NAMALWA (cell line): ENCODE measurements at regions not wholly inside any gene's neighbourhood (a gene's known extent, or its start where the extent isn't known, plus 50 kb on each side); places are given as distances from the start of the nearest gene placed in this dataset.
"Not testable (repeated sequence)": the region's sequence is repeated elsewhere in the genome, so short reads cannot be mapped to it uniquely, and the experiment has no call there.

Experiments
- DNase-seq: peaks from one replicate; pipeline ENCODE4 v3.0.0-alpha.2; 2015; ENCODE audit warnings: low spot score

DNA sequence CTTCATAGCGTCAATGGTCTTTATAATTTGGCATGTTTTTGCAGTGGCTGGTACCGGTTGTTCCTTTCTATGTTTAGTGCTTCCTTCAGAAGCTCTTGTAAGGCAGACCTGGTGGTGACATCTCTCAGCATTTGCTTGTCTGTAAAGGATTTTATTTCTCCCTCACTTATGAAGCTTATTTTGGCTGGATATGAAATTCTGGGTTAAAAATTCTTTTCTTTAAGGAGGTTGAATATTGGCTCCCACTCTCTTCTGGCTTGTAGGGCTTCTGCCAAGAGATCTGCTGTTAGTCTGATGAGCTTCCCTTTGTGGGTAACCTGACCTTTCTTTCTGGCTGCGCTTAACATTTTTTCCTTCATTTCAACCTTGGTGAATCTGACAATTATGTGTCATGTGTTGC is 250.0 kb upstream of the CTNNB1 start:
- not testable (repeated sequence) for DNase-seq

DNA sequence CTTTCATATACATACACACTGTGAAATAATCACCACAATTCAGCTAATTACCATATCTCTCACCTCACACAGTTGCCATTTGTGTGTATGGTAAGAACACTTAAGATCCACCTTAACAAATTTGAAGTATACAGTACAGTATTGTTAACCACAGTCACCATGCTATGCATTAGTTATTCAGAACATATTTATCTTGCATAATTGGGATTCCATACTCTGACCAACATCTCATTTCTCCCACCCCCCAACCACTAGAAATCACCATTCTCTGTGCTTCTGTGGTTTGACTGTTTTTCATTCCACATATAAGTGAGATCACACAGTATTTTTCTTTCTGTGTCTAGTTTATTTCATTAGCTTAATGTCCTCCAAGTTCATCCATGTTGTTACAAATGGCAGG is 247.7 kb upstream of the CTNNB1 start:
- DNase-seq = no peak

DNA sequence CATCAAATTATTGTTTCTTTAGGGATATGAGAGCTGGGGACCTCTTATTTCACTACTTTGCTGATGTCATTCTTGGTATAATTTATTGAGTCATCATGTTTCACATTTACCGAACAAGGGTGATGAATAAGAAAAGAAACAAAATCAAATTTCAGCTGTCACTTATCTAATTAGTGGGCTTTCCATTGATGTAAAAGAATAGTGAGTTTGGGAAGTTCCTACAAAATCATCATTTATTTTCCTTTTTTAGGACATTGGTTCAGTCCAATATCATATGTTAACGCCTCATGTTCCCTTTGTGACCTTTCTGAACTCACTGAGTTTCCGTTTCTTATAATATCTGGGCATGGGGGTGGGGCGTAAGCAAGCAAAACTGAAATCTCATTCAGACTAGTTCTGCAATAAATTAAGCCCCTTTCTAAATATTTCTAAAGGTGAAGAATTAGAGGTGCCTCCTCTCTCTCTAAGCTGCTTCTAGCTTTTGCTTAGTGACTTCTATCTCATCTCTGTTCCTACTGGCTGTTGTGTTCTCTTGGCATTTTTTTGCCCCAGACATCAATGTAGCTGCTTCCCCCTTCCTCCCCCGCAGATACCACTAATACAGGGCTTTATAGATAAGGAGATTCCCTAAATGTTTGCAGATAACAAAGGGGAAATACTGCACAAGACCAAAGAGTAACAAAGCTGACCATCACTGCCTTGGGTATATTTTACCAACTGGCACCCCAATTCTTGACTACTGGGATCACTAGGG is 238.0 kb upstream of the CTNNB1 start:
- no peak for DNase-seq

DNA sequence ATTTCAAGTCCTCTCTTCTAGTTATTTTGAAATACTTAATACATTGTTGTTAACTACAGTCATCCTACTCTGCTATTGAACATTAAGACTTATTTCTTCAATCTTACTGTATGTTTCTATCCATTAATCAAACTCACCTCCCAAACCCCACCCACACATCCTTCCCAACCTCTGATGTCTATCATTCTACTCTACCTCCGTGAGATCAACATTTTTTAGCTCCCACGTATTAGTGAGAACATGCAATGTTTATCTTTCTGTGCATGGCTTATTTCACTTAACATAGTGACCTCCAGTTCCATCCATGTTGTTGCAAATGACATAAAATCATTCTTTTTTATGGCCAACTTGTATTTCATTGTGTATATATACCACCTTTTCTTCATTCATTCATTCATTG is 236.6 kb upstream of the CTNNB1 start:
- no peak for DNase-seq

DNA sequence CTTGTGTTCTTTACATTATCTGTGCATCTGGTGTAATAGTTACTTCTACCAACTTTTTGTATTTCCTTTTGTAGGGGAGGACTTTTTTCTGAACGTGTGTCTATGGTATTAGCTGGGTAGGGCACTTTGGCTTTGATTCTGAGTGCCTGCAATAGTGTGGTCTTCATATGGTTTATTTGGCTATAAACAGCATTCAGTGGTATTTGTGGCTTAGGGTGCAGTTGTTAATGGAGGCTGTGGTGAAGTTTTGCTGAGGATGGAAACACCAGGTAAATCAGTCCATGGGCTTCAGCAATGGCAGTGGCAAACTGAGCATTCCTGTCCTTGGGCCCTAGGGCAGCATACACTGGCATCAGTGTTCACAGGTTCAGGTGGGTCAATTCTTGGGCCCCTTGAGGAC is 230.6 kb upstream of the CTNNB1 start:
- peak; percentile 33 for DNase-seq

DNA sequence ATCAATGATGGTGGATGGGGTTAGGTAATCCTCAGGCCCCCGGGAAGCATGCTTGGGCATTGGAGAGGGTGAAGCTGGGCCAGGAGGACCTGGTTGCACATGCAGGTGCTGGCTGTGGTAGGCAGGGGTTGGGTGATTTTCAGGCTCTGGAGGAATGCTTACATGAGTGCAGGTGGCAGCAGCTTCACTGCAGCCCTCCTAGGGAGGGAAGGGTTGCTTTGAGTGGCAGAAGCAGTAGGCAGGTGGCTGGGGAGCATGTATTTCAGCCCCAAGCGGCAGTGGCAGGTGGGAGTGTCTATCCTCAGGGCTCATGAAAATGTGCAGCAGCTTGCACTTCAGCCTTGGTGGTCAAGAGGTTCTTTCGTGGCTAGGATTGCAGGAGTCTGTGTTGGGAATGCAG is 230.0 kb upstream of the CTNNB1 start:
- DNase-seq = peak; percentile 73

DNA sequence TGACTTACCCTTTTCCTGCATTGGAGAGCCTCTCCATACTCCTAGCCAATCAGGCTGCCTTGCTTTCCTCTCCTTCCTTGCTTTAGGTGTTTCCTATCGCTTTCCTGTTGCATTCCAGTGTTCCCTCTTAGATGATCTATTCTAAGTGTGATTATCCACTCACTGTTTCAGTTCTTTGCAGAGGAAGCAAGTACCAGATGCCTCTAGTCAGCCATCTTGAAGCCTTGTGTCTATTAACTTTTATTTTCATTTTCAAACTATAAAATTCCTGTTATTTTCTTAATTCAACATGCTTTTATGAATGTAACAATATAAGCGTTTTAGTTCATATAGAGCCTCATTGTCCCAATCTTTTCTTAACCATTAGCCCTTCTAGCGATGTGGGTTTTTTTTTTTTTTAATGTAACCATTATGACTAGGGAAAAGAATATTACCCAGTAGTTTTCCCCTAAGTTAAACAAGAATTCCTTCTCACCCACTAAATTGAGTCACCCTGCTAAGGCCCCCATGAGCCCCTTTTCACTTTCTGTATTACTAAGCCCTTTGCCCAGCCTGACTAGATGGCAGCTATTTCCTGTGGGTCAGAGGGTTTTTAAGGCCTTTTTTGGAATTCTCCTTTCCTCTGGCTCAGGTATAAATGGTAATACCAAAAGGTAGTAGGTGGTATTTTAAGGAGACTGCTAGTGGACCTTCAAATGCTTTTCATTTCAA is 229.4 kb upstream of the CTNNB1 start:
- DNase-seq = no peak

DNA sequence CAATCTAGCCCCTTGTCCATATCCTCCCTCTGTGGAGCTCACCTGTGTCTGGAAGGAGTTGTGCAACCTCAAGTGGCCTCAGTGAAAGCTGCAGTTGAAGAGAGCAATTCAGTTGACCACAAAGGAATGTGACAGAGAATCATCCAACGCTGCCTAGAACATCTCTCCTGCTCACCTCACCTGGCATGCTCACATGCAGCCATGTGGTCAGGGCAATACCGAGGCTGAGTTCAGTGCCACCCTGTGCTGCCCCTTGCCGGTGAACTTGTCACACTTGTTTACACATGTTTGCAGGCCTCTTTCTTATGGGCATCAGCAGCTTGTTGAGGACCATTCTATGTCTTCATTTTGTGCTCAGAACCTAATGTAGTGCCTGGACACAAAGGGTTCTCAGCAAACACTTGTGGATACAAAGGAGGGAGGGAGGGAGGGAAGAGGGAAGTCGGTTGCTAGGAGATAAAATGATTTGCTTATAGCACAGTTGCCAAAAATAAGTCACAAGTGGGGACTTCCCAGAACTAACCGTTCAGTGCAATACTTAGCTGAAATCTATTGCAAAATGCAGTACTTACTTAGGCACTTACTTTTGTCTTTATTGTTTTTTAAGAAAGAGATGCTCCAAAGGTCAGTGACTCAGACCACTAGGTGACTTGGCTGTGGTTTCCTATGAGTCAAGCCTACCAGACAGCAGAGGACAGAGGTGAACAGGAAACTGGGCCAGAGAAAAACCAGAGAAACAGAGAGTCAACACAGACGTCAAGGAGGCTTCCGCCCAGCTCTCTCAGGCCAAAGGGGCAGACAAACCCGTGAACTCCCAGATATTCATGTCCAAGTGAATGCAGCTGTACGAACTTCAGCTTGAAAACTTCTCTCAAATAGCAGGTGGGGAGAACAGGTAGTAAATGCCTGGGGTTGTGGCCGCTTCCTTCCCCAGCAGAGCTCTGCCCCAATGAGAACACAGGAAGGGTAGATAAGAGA is 227.8 kb upstream of the CTNNB1 start:
- DNase-seq = peak; percentile 81

DNA sequence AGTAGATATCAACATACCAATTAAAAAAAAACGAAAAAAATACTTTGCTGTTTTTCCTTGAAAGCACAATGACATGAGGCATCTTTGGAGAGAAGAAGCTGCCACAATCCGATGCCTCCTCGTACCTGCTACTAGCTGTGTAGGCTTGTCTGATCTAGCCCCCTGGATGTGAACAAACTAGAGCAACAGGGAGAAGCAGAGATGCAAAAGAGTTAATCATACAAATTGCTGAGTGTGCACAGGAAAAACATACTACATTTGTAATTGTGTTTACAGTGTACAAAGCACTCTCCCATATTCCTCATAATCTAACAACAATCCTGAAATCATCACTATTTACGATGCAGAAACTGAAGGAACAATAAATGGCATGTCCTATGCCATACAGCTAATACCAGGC is 227.0 kb upstream of the CTNNB1 start:
- peak; percentile 20 for DNase-seq

DNA sequence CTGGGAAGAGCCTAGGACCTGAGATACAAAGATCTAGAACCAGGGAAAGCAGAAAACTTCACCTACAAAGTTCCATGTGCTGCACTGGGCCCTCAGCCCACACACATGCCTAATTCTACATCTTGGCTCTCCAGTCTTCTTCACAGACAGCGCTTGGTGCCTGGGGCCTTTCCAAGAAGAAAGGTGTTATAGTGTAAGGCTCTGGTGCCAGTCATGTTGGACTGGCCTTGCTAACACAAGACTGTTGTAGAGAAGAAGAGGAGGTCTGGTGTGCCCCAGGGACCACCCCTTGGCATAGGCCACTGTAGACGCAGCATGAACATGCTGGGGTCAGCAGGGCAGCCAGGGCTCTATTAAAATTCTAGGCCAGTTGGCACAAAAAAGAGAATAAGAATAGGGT is 226.2 kb upstream of the CTNNB1 start:
- DNase-seq = no peak

DNA sequence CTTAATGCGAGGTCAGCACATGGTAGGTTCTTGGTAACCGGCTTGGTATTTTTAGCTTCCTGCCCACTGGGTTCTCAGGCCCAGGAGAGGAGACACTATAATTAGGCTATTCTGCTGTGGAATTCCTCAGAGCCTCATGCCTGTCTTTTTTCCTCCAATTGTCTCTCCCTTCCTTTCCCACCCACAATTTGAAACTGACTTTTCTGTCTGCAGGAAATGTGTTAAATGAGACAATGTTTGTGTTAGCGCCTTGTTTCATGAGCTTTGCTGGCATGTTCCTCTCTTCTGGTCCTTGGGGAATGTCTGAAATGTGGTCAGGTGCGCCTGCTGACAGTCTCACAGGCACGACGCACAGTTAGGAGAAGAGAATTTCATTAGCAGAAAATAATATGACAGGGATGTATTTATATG is 223.6 kb upstream of the CTNNB1 start:
- no peak for DNase-seq

DNA sequence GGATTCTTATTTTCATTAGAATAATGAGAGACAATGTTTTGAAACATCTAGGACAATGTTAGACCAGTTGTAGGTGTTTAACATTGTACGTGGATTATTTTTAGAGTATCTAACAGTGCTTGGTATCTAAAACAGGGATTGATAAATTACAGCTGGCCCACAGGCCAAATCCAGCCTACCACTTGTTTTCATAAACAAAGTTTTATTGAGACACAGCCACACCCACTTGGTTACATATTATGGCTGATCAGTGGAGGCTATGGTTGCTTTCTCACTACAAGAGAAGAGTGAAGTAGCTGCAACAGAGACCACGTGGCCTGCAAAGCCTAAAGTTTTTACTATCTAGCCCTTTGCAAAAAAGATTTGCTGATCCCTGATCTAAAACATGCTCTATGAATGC is 223.1 kb upstream of the CTNNB1 start:
- no peak for DNase-seq

DNA sequence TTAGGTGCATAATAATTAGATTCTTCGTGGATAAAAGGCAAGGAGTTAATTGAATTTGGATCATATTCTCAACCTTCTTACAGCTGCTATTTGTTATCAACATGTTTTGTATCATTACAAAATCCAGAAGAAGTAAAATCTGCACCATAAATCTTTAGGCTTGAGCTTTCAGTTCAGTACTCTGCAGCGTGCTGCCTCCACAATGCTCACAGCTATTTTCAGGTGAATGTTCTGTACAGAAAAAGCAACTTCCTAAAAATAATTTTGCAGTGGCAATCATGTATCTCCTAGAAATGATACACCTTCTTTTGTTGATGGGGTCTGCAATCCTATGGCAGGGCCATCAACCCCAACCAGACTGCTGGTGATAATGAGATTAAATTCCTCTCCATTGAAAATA is 220.9 kb upstream of the CTNNB1 start:
- no peak for DNase-seq

DNA sequence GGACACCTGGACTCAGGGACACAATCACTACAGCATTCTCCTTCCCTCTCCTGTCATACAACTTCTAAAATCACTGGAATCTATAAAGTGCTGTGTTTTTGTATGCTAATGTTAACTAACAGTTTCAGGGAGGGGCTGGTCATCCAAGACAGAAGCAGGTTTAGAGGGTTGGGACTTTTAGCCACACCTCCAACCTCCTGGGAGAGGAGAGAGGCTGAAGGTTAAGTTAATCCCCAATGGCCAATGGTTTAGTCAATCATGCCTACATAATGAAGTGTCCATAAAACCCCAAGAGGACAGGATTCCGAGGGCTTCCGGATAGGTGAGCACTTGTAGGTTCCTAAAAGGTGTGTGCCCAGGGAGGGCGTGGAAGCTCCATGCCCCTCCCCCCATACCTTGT is 219.3 kb upstream of the CTNNB1 start:
- no peak for DNase-seq

DNA sequence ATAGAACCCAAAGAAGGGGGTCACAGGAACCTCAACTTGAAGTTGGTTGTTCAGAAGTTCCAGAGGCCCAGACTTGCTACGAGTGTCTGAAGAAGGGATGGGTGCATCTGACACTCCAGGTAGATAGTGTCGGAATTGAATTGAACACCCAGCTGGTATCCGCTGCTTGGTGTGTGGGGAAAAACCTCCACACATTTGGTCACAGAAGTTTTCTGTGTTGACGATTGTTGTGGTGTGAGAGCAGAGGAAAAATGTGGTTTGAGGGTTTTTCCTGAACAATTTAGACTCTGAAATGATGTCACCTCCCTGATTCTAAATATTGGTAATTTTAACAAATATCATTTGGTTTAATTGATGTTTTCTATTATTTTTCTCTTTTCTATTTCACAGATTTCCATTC is 218.8 kb upstream of the CTNNB1 start:
- no peak for DNase-seq

DNA sequence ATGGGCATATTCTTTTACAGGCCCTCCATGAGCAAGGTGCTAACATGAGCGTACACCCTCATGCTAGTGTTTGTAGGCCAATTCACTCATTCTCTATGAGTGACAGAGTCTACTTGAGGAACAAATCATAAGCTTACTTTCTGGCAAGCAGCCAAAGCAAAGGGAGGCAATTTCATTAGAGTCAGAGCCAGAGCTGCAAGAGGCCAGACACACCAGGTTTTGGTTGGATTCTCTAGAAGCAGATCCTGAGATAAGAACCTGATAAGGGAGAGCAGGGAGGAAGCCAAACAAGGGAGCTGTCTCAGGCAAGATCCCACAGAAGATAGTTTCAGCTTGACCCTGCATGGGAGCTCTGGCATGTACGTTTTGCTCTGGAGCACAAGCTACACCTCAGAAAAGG is 214.1 kb upstream of the CTNNB1 start:
- DNase-seq = peak; percentile 18

DNA sequence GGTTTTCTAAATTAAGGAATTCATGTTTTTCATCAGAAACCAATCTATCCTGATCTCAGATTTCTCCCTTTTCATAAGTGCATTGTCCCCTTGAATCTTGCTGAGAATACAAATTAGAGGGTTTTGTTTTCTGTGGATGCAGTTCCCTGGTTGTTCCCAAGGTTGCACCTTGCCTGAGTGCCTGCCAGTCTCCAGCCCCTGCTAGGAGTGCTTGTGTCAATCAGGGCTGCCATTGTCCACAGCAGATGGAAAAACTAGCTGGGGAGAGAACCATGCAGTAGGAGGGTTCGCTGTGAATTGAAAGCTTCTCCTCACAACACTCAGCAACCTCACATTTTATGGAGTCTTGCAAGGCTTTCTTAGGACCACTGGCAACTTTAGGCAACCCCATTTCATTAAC is 210.8 kb upstream of the CTNNB1 start:
- DNase-seq = no peak

DNA sequence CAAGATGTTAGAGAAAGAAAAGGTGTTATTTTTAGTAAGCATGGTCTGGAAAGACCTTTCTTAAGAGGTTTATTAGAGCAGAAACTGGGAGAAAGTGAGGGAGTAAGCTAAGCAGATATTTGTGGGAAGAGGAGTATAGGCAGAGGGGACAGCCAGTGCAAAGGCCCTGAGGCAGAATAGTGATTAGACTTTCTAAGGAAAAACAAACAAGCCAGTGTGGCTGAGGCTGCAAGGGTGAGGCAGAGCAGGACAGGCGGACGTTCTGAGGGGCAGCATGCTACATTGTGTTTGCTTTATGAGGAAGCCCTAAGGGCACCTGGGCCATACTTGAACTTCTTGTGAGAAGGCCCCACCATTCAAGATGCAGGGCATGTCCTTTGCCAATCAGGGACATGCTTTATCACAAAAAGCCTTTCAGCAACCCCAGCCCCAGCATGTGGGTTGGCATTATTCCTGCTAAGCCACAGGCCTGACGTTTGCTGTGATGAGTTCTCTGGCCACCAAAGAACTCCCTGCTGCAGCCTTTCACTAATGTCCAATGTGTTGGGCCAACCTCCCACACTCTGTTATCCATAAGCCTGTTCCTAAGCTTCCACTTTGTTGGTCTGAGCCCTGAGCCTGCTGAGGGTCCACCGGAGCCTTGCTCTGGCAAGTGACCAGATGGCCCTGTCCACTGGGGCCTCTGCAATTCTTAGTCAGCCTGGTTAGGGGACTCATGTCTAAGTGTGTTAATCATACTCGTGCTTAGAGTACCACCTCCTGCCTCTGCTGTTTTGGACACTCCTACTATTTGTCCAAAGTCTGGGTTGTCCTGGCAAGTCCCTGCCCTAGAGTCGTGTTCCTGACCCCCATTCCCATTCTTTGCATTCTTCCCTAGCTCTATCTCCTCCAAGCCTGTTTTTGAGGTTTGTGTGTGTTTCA is 209.9 kb upstream of the CTNNB1 start:
- DNase-seq = no peak

DNA sequence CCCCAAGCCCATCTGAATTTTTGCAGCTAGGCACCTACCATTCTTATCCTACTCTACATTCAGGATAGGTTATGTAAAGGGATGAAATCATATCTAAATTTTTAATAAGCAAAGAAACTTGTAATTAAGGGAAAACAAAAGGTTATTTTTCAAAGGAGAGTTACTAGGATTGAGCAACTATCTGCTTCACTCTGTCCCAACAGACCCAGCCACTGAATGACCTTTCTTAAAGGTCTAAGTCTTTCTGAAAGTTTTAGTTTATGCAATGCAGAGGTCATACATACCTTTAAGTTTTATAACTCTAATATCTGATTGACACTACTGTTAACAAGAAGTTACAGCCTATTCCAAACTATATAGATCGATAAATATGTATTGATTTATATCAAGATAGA is 209.2 kb upstream of the CTNNB1 start:
- no peak for DNase-seq

DNA sequence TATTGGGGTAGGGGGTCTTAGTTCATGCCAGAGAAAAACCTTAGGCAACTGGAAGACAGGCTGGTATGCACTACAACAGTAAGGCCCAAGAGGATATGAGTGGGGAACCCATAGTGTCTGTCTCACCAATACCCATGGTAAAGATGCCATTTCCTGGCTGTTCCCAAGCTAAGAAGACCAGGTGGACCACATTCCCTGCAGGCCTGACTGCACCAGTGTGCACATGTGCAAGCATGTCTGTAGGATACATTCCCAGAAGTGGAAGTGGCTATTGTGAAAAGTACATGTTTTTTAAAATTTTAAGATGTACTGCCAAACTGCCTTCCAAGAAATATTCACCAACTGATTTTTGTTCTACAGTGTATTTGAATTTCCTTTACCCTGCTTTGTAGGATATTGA is 207.3 kb upstream of the CTNNB1 start:
- DNase-seq = no peak

DNA sequence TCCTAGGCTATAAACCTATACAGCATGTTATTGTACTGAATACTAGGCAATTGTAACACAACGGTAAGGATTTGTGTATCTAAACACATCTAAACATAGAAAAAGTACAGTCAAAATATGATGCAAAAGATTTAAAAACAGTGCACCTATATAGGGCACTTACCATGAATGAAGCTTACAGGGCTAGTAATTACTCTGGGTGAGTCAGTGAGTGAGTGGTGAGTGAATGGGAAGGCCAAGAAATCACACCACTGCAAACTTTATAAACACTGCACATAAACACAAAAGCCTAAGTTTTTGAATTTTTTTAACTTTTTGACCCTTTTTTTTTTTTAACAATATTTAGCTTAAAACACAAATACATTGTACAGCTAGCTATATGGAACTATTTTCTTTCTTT is 204.7 kb upstream of the CTNNB1 start:
- DNase-seq = no peak

DNA sequence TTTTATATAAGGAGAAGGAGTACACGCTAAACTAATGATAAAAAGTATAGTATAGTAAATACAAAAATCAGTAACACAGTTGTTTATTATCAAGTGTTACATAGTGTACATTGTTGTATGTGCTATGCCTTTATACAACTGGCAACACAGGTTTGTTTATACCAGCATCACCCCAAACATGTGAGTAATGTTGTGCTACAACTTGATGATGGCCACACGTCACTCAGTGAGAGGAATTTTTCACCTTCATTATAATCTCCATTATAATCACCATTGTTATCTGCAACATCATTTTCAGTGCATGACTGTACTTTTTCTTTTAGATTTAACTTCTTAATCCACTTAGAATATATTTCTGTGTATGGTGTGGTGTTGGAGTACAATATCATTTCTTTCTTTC is 204.0 kb upstream of the CTNNB1 start:
- no peak for DNase-seq
